ENCODE measurements at regions not wholly inside any gene's neighbourhood (a gene's known extent, or its start where the extent isn't known, plus 50 kb on each side); places are given as distances from the start of the nearest gene placed in this dataset.

- ChIA-PET SMC1A (ENCODE audit: uncharacterized antibody, unreplicated experiment) (interaction anchor here (0.6 to 0.7 kb wide), 2 partner anchors 97 to 349 kb away, joined by 3 to 4 read pairs; no protein-coding TSS in a partner anchor), CTCF (no interaction called here), RAD21 (ENCODE audit: unreplicated experiment) (no interaction called here), POLR2A (no interaction called here)
- no peak for FAIRE-seq
- Histone ChIP-seq H3K9ac (ENCODE audit: control insufficient read depth, insufficient read depth, low read length) (no peak overlapping the region), H3K79me2 (ENCODE audit: control insufficient read depth, insufficient read depth, low read length) (no peaks in the 10 kb centered on the region), H3K36me3 (ENCODE audit: control insufficient read depth in 2 of 2, insufficient read depth in 2 of 2, low read length in 1 of 2) (no peaks in the 10 kb centered on the region), H3K4me2 (ENCODE audit: control insufficient read depth, insufficient read depth) (no peak overlapping the region), H3K9me3 (replicated peaks; ENCODE audit: control insufficient read depth, insufficient read depth, low read length) (no peaks in the 10 kb centered on the region), H4K20me1 (ENCODE audit: control insufficient read depth, insufficient read depth) (no peaks in the 10 kb centered on the region), H3K27me3 (replicated peaks in 1 of 2; ENCODE audit: control insufficient read depth in 2 of 2, insufficient read depth in 2 of 2, low read length in 1 of 2) (0 out of 4 replicates have a peak, but pooled peaks cover 0 to 2% of the 10 kb centered on the region in 2 experiments), H3K4me1 (ENCODE audit: control insufficient read depth, insufficient read depth, low read length) (no peaks in the 10 kb centered on the region), H3K4me3 (no peak overlapping the region), H2AFZ (ENCODE audit: control insufficient read depth, low read depth, low read length) (no peak overlapping the region), H3K27ac (ENCODE audit: control insufficient read depth, insufficient read depth) (no peak overlapping the region)
- no peak for DNase-seq (ENCODE audit: low read depth, low spot score)
- BruUV-seq (replicated peaks) = no TSS peak
- 22% methylated on average over 3 of the region's 3 CpGs for WGBS (ENCODE audit: insufficient coverage, insufficient replicate concordance, low lambda C conversion rate, missing lambda C conversion rate)
- in situ Hi-C loops (cut with MboI) (no loop called here), intact Hi-C loops (cut with micrococcal nuclease; ENCODE audit: unreplicated experiment) (no loop called here)
- TF ChIP-seq ZNF622 (IDR thresholded peaks at IDR 0.05) = no peak
- TF ChIP-seq TCF12 (IDR thresholded peaks at IDR 0.05; ENCODE audit: low read depth, low read length) = no peak
- TF ChIP-seq NR2C2 (IDR thresholded peaks at IDR 0.05; ENCODE audit: borderline replicate concordance, control insufficient read depth, insufficient read length, low read depth) = no peak
- no peak for TF ChIP-seq SIN3A (IDR thresholded peaks at IDR 0.05; ENCODE audit: low read depth, low read length)
- TF ChIP-seq HCFC1 (IDR thresholded peaks at IDR 0.05; ENCODE audit: low read length) = no peak
- no peak for TF ChIP-seq HDAC2 (IDR thresholded peaks at IDR 0.05)
- no peak for TF ChIP-seq SKIL (IDR thresholded peaks at IDR 0.05; ENCODE audit: low read depth, poor library complexity, severe bottlenecking)
- TF ChIP-seq RBBP5 (conservative IDR thresholded peaks at IDR 0.05) = no peak
- no peak for ATAC-seq
Observed at GRCh38 chr2:217363470-217363869, 503.6 kb upstream of the TNP1 start.

Data from GM12878 (cell line).